OCI-LY7 (cell line): ENCODE measurements at regions not wholly inside any gene's neighbourhood (a gene's known extent, or its start where the extent isn't known, plus 50 kb on each side); places are given as distances from the start of the nearest gene placed in this dataset.

Experiments
- BruUV-seq: library from RNA; stranded (reverse); fragments of 400-500 nt; replicated peaks from 2 replicates; lab custom pipeline; 2021; lab: Mats Ljungman, UMichigan
- CTCF ChIA-PET: fragments of 300-600 bp; sonication (Branson Sonifier 250); formaldehyde crosslinking; loops from one replicate; lab custom pipeline; 2022; ENCODE audit warnings: antibody characterized with exemption; ENCODE audit not compliant: unreplicated experiment; lab: Charles Lee
- POLR2A ChIA-PET: fragments of 300-600 bp; sonication (Branson Sonifier 250); formaldehyde crosslinking; loops from one replicate; lab custom pipeline; 2022; ENCODE audit warnings: antibody characterized with exemption; lab: Charles Lee
- DNase-seq: peaks from one replicate; pipeline ENCODE4 v3.0.0-alpha.2; 2015; ENCODE audit warnings: low spot score
- H2AFZ ChIP-seq: fragments of 200-600 bp; sonication (generic), shearing (Covaris generic); 2 replicates; pipeline ENCODE4 v1.6.1; 2014; ENCODE audit warnings: mild to moderate bottlenecking, antibody characterized with exemption, low read length, moderate library complexity
- H3K27ac ChIP-seq: fragments of 200-600 bp; sonication (generic); 2 replicates; pipeline ENCODE4 v1.5.1; 2014; ENCODE audit warnings: mixed run types, low read depth, mild to moderate bottlenecking, moderate library complexity, low read length, inconsistent platforms; ENCODE audit not compliant: poor library complexity, severe bottlenecking
- H3K36me3 ChIP-seq: fragments of 200-600 bp; sonication (generic); 2 replicates; pipeline ENCODE4 v1.6.1; 2014; ENCODE audit warnings: mild to moderate bottlenecking, antibody characterized with exemption, low read length, moderate library complexity, mixed read lengths; ENCODE audit not compliant: insufficient read depth
- H3K4me1 ChIP-seq: fragments of 200-600 bp; sonication (generic); 2 replicates; pipeline ENCODE4 v1.5.1; 2014; ENCODE audit warnings: mild to moderate bottlenecking, low read length; ENCODE audit not compliant: insufficient read depth, poor library complexity, severe bottlenecking
- H3K4me2 ChIP-seq: fragments of 200-600 bp; sonication (generic); 2 replicates; pipeline ENCODE4 v1.6.1; 2014; ENCODE audit warnings: mild to moderate bottlenecking, low read length
- H3K4me3 ChIP-seq: fragments of 200-600 bp; sonication (generic); 2 replicates; pipeline ENCODE4 v1.5.1; 2014; ENCODE audit warnings: mild to moderate bottlenecking, low read depth, low read length; ENCODE audit not compliant: poor library complexity, severe bottlenecking
- H3K79me2 ChIP-seq: fragments of 200-600 bp; sonication (generic); 2 replicates; pipeline ENCODE4 v1.6.1; 2016; ENCODE audit warnings: low read depth, mild to moderate bottlenecking, low read length, moderate library complexity, mixed read lengths; ENCODE audit not compliant: insufficient read depth
- H3K9me2 ChIP-seq: fragments of 200-600 bp; sonication (generic); 2 replicates; pipeline ENCODE4 v1.6.1; 2016; ENCODE audit warnings: mild to moderate bottlenecking, low read length, mixed read lengths; ENCODE audit not compliant: insufficient read depth
- H3K9me3 ChIP-seq: fragments of 200-600 bp; sonication (generic); 2 replicates; pipeline ENCODE4 v1.6.1; 2014; ENCODE audit warnings: mild to moderate bottlenecking, mixed run types, low read length, mixed read lengths
- H4K20me1 ChIP-seq: fragments of 200-600 bp; sonication (generic); 2 replicates; pipeline ENCODE4 v1.6.1; 2014; ENCODE audit warnings: mild to moderate bottlenecking, antibody characterized with exemption, low read length, moderate library complexity, mixed read lengths; ENCODE audit not compliant: insufficient read depth
- EZH2phosphoT487 ChIP-seq: fragments of 200-600 bp; sonication (generic); IDR thresholded peaks from 2 replicates; pipeline ENCODE4 v1.6.1; 2018; ENCODE audit warnings: low read depth, borderline replicate concordance, mild to moderate bottlenecking, mixed run types, antibody characterized with exemption, low read length, moderate library complexity, mixed read lengths
- intact Hi-C: fragments of 100-400 bp; cut with micrococcal nuclease; formaldehyde crosslinking; loops from one replicate; pipeline ENCODE4 v1.10.0; 2022; ENCODE audit not compliant: unreplicated experiment
- TF ChIP-seq, protein P1 (sequence below): fragments of 200-600 bp; sonication (generic); conservative IDR thresholded peaks from 2 replicates; pipeline ENCODE4 v1.5.1; 2014; ENCODE audit warnings: mild to moderate bottlenecking, antibody characterized with exemption, low read length, moderate library complexity, mixed read lengths

DNA sequence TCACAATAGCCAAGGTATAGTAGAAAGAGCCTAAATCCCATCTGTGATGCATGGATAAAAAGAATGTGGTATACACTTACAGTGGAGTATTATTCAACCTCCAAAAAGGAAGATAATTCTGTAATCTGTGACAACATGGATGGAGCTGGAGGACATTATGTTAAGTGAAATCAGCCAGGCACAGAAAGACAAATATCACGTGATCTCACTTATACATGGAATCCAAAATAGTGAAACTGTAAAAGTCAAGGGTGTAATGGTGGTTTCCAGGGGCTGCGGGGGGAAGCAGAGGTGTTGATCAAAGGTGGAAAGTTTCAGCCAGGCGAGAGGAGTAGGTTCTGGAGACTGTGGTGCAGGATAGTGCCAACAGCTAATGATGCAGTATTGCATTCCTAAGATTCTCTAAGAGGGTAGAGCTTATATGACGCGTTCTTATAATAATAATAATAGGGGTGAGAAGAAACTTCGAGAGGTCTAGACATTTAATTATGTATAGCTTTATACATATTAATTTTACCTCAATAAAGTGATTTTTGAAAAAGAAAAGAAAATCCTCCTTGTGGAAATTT is 246.1 kb downstream of the FOXA2 start:
- no peaks in the 10 kb centered on the region for H3K79me2 ChIP-seq
- H3K9me2 ChIP-seq, result no peaks in the 10 kb centered on the region
- BruUV-seq, result no TSS peak

DNA sequence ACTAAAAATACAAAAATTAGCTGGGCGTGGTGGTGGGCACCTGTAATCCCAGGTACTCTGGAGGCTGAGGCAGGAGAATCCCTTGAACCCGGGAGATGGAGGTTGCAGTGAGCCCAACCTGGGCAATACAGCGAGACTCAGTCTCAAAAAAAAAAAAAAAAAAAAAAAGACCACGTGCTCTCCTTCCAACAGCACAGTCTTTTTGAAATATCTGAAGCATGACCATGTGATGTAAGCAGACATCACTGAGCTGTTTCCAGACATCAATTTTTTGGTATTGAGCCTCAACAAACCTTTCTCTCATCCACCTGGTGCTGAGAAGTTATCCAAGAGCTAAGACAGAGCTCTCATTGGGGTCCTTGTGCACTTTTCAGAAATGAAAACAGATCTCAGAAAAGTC is 249.2 kb downstream of the FOXA2 start:
- Histone ChIP-seq H2AFZ (no peak overlapping the region), H3K4me1 (no peaks in the 10 kb centered on the region), H3K36me3 (no peaks in the 10 kb centered on the region), H3K9me2 (no peaks in the 10 kb centered on the region), H3K9me3 (no peaks in the 10 kb centered on the region), H3K4me2 (no peak overlapping the region), H3K27ac (no peak overlapping the region), H4K20me1 (no peaks in the 10 kb centered on the region), H3K4me3 (no peak overlapping the region), H3K79me2 (no peaks in the 10 kb centered on the region)
- DNase-seq, result no peak
- no TSS peak for BruUV-seq
- ChIA-PET POLR2A (interaction anchor here (0.7 kb wide), 1 partner anchor 330 kb away, joined by 9 read pairs; no protein-coding TSS in a partner anchor), CTCF (no interaction called here)
- TF ChIP-seq, protein P1, sequence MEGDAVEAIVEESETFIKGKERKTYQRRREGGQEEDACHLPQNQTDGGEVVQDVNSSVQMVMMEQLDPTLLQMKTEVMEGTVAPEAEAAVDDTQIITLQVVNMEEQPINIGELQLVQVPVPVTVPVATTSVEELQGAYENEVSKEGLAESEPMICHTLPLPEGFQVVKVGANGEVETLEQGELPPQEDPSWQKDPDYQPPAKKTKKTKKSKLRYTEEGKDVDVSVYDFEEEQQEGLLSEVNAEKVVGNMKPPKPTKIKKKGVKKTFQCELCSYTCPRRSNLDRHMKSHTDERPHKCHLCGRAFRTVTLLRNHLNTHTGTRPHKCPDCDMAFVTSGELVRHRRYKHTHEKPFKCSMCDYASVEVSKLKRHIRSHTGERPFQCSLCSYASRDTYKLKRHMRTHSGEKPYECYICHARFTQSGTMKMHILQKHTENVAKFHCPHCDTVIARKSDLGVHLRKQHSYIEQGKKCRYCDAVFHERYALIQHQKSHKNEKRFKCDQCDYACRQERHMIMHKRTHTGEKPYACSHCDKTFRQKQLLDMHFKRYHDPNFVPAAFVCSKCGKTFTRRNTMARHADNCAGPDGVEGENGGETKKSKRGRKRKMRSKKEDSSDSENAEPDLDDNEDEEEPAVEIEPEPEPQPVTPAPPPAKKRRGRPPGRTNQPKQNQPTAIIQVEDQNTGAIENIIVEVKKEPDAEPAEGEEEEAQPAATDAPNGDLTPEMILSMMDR, result no peak
- no peak for TF ChIP-seq EZH2phosphoT487
- intact Hi-C loops, result loop anchor here (5.0 kb wide), 1 partner anchor 1007 kb away; no protein-coding TSS in a partner anchor

More for the DNA sequence above, 246.1 kb downstream of the FOXA2 start:
- Histone ChIP-seq H3K27ac (no peak overlapping the region), H3K4me2 (no peak overlapping the region), H3K9me3 (no peaks in the 10 kb centered on the region), H4K20me1 (no peaks in the 10 kb centered on the region), H3K36me3 (no peaks in the 10 kb centered on the region), H3K4me1 (no peaks in the 10 kb centered on the region), H2AFZ (no peak overlapping the region), H3K4me3 (no peak overlapping the region)
- no peak for DNase-seq
- TF ChIP-seq EZH2phosphoT487, result no peak
- TF ChIP-seq, protein P1, result no peak
- intact Hi-C loops, result loop anchor here (5.0 kb wide), 1 partner anchor 1004 kb away; no protein-coding TSS in a partner anchor
- ChIA-PET CTCF (no interaction called here), POLR2A (no interaction called here)

DNA sequence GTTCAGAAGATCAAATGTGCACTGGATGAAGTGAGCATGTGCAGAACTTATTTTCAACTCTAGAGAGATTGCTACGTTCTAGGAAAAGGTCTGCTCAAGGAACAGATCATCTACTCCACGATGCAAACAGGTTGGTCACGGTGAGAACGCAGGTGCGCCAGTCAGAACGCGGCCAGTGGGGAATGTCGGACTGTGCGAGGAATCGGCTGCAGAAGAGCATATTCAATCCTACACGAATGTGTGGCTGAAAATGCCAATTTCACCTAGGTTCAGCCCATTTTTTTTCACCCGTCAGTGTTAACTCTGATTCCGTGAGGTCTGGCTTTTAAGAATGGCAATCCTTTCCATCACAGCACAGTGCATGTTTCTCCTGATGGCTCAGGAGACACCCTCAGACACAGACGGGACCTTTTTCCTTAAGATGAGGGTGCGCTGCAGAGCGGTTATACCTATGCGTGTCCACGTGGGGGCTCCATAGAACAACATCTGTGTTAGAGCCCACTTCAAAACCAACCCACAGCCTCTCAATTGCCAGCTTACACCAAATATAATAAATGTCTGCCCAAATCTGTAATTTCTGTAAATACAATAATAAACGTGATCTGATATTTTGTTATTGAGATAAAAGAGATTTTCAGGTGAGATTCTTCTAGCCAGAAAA is 250.4 kb downstream of the FOXA2 start:
- Histone ChIP-seq H3K4me3 (no peak overlapping the region), H3K27ac (no peak overlapping the region), H3K36me3 (no peaks in the 10 kb centered on the region), H2AFZ (no peak overlapping the region), H3K79me2 (no peaks in the 10 kb centered on the region), H3K9me2 (no peaks in the 10 kb centered on the region), H3K4me1 (no peaks in the 10 kb centered on the region), H4K20me1 (no peaks in the 10 kb centered on the region), H3K4me2 (no peak overlapping the region), H3K9me3 (no peaks in the 10 kb centered on the region)
- intact Hi-C loops, result no loop called here
- POLR2A ChIA-PET, result interaction anchor here (0.6 kb wide), 1 partner anchor 9 kb away, joined by 3 read pairs; no protein-coding TSS in a partner anchor
- BruUV-seq, result no TSS peak
- CTCF ChIA-PET, result no interaction called here
- peak; percentile 66 for DNase-seq
- TF ChIP-seq, protein P1, result peak; percentile 87
- TF ChIP-seq EZH2phosphoT487, result no peak
